Endothelial cell of umbilical vein (primary cell): ENCODE measurements at regions not wholly inside any gene's neighbourhood (a gene's known extent, or its start where the extent isn't known, plus 50 kb on each side); places are given as distances from the start of the nearest gene placed in this dataset.

ENCODE experiments used
- BruUV-seq: library from RNA; stranded (reverse); fragments of 400-500 nt; replicated peaks from 2 replicates; lab custom pipeline; 2021; lab: Mats Ljungman, UMichigan
- CTCF ChIA-PET: fragments of 300-600, 350-600 bp; sonication (Branson Sonifier 250); formaldehyde crosslinking; loops from one replicate; lab custom pipeline; 2021; ENCODE audit warnings: antibody characterized with exemption, inconsistent platforms; lab: Charles Lee
- POLR2A ChIA-PET: fragments of 300-600, 350-600 bp; sonication (Branson Sonifier 250); formaldehyde crosslinking; loops from one replicate; lab custom pipeline; 2021; ENCODE audit warnings: antibody characterized with exemption, inconsistent platforms; lab: Charles Lee
- DNase-seq: peaks from one replicate; pipeline ENCODE4 v3.0.0-alpha.2; 2011; ENCODE audit warnings: low read depth, low spot score
- FAIRE-seq: peaks from 2 replicates; lab custom pipeline; 2011; peaks lifted over from hg19 to GRCh38; lab: Jason Lieb, UNC
- H2AFZ ChIP-seq: 2 replicates; pipeline ENCODE4 v1.6.0; 2012; ENCODE audit warnings: low read depth, low read length, control low read depth, inconsistent platforms
- H3K27ac ChIP-seq: 2 replicates; pipeline ENCODE4 v1.5.1; 2011; ENCODE audit warnings: low read depth, mild to moderate bottlenecking, control low read depth, low read length, moderate library complexity; ENCODE audit not compliant: insufficient read depth
- H3K27me3 ChIP-seq, 2 experiments: 2 replicates each; pipeline versions ENCODE4 v1.6.0 to v1.6.1; 2011; ENCODE audit warnings: low read length in 2 of 2, mixed read lengths in 1 of 2; ENCODE audit not compliant: control insufficient read depth in 2 of 2, insufficient read depth in 2 of 2
- H3K36me3 ChIP-seq, 2 experiments: 2 replicates in 1 of 2; 3 replicates in 1 of 2; pipeline ENCODE4 v1.5.1; 2011; ENCODE audit warnings: low read length in 2 of 2, mild to moderate bottlenecking in 1 of 2, moderate library complexity in 1 of 2; ENCODE audit not compliant: control insufficient read depth in 2 of 2, insufficient read depth in 2 of 2; ENCODE audit errors: extremely low read depth in 1 of 2
- H3K4me1 ChIP-seq: 3 replicates; pipeline ENCODE4 v1.5.1; 2011; ENCODE audit warnings: mild to moderate bottlenecking, low read length; ENCODE audit not compliant: control insufficient read depth, insufficient read depth; ENCODE audit errors: extremely low read depth
- H3K4me2 ChIP-seq: 2 replicates; pipeline ENCODE4 v1.6.1; 2011; ENCODE audit warnings: low read length, control low read depth, mixed read lengths; ENCODE audit not compliant: insufficient read depth
- H3K4me3 ChIP-seq, 3 experiments: fragments of 200-600 bp in 1 of 3; sonication (generic), shearing (Covaris generic) in 1 of 3; replicated peaks in 1 of 3; 2 replicates each; pipeline ENCODE4 v1.5.1; 2011 to 2016; ENCODE audit warnings: control low read depth in 3 of 3, low read length in 3 of 3, mild to moderate bottlenecking in 2 of 3, inconsistent platforms in 1 of 3, low read depth in 1 of 3, moderate library complexity in 1 of 3; ENCODE audit not compliant: insufficient read depth in 1 of 3
- H3K79me2 ChIP-seq: 2 replicates; pipeline ENCODE4 v1.6.0; 2012; ENCODE audit warnings: low read length, inconsistent platforms; ENCODE audit not compliant: control insufficient read depth, insufficient read depth
- H3K9ac ChIP-seq: replicated peaks from 2 replicates; pipeline ENCODE3; 2011; ENCODE audit warnings: low read length, control low read depth; ENCODE audit not compliant: insufficient read depth; ENCODE audit errors: extremely low read depth
- H3K9me1 ChIP-seq: replicated peaks from 3 replicates; pipeline ENCODE4 v1.6.0; 2011; ENCODE audit warnings: mild to moderate bottlenecking, low read length; ENCODE audit not compliant: control insufficient read depth, insufficient read depth; ENCODE audit errors: extremely low read depth
- H3K9me3 ChIP-seq: replicated peaks from 2 replicates; pipeline ENCODE4 v1.5.1; 2012; ENCODE audit warnings: low read length, inconsistent platforms; ENCODE audit not compliant: control insufficient read depth, insufficient read depth
- H4K20me1 ChIP-seq: replicated peaks from 2 replicates; pipeline ENCODE3; 2011; ENCODE audit warnings: mild to moderate bottlenecking, low read length; ENCODE audit not compliant: control insufficient read depth, insufficient read depth; ENCODE audit errors: extremely low read depth
- EZH2 ChIP-seq: IDR thresholded peaks from 2 replicates; pipeline ENCODE4 v1.6.1; 2012; ENCODE audit warnings: borderline replicate concordance, low read depth, mild to moderate bottlenecking, moderate library complexity, low read length, inconsistent platforms; ENCODE audit not compliant: severe bottlenecking
- FOS ChIP-seq: IDR thresholded peaks from 2 replicates; pipeline ENCODE4 v1.6.1; 2011; ENCODE audit warnings: mild to moderate bottlenecking, low read length, moderate library complexity, borderline replicate concordance; ENCODE audit not compliant: insufficient read depth
- GATA2 ChIP-seq: IDR thresholded peaks from 2 replicates; pipeline ENCODE4 v1.7.0; 2011; ENCODE audit warnings: low read depth, mild to moderate bottlenecking, moderate library complexity, mixed read lengths, low read length; ENCODE audit not compliant: insufficient read length, insufficient read depth
- JUN ChIP-seq: IDR thresholded peaks from 2 replicates; pipeline ENCODE4 v1.6.1; 2011; ENCODE audit warnings: borderline replicate concordance, low read depth; ENCODE audit not compliant: insufficient read length, insufficient read depth
- MYC ChIP-seq: IDR thresholded peaks from one replicate; pipeline ENCODE4 v1.6.1; 2011; ENCODE audit warnings: mild to moderate bottlenecking, low read depth, low read length
- POLR2A ChIP-seq: IDR thresholded peaks from 2 replicates; pipeline ENCODE4 v1.6.1; 2012; ENCODE audit warnings: low read depth, mild to moderate bottlenecking, control low read depth, low read length
- POLR2AphosphoS5 ChIP-seq: IDR thresholded peaks from 2 replicates; pipeline ENCODE4 v1.6.1; 2012; ENCODE audit warnings: low read depth, mild to moderate bottlenecking, control low read depth, low read length, moderate library complexity; ENCODE audit not compliant: insufficient read depth
- dilution Hi-C: fragments of 300-500 bp; cut with MboI; formaldehyde crosslinking; loops from one replicate; pipeline ENCODE4 v1.15.0; 2019; ENCODE audit warnings: low sequenced_read_pairs; ENCODE audit not compliant: extremely low pct_ligation_motif_present
- intact Hi-C: fragments of 100-400 bp; cut with micrococcal nuclease; formaldehyde crosslinking; loops from one replicate; pipeline ENCODE4 v1.10.0; 2022
- TF ChIP-seq, protein P1 (sequence below): IDR thresholded peaks from 2 replicates; pipeline ENCODE4 v1.6.1; 2011; ENCODE audit not compliant: insufficient read depth, insufficient read length
- TF ChIP-seq, protein P2 (sequence below), 2 donors: IDR thresholded peaks; 1 replicate in 1 of 2; 2 replicates in 1 of 2; pipeline ENCODE4 v1.5.1; 2011; ENCODE audit warnings: low read length in 2 of 2, mild to moderate bottlenecking in 2 of 2, moderate library complexity in 2 of 2, control low read depth in 1 of 2, inconsistent platforms in 1 of 2, low read depth in 1 of 2; ENCODE audit not compliant: insufficient read depth in 1 of 2; ENCODE audit errors: extremely low read depth in 1 of 2

- BruUV-seq: no TSS peak
- TF ChIP-seq FOS: no peak
- no peak for TF ChIP-seq POLR2A
- TF ChIP-seq, protein P1, sequence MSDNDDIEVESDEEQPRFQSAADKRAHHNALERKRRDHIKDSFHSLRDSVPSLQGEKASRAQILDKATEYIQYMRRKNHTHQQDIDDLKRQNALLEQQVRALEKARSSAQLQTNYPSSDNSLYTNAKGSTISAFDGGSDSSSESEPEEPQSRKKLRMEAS: no peak
- TF ChIP-seq, protein P2, sequence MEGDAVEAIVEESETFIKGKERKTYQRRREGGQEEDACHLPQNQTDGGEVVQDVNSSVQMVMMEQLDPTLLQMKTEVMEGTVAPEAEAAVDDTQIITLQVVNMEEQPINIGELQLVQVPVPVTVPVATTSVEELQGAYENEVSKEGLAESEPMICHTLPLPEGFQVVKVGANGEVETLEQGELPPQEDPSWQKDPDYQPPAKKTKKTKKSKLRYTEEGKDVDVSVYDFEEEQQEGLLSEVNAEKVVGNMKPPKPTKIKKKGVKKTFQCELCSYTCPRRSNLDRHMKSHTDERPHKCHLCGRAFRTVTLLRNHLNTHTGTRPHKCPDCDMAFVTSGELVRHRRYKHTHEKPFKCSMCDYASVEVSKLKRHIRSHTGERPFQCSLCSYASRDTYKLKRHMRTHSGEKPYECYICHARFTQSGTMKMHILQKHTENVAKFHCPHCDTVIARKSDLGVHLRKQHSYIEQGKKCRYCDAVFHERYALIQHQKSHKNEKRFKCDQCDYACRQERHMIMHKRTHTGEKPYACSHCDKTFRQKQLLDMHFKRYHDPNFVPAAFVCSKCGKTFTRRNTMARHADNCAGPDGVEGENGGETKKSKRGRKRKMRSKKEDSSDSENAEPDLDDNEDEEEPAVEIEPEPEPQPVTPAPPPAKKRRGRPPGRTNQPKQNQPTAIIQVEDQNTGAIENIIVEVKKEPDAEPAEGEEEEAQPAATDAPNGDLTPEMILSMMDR (IDR thresholded peaks at IDR 0.05; ENCODE audit: extremely low read depth in 1 of 2, insufficient read depth in 1 of 2, low read depth in 1 of 2, low read length in 2 of 2): no peak
- TF ChIP-seq GATA2: no peak
- no peak for TF ChIP-seq EZH2
- TF ChIP-seq POLR2AphosphoS5: no peak
- no peak for TF ChIP-seq JUN
- TF ChIP-seq MYC: no peak
- no peak overlapping the region for H2AFZ ChIP-seq
Observed at GRCh38 chrX:39477762-39478120, 620.0 kb downstream of the BCOR start.

More at GRCh38 chrX:39477762-39478120, 620.0 kb downstream of the BCOR start:
- no peak overlapping the region for H3K4me2 ChIP-seq
- H3K27ac ChIP-seq: no peak overlapping the region
- H3K27me3 ChIP-seq: no peaks in the 10 kb centered on the region
- H3K4me1 ChIP-seq: no peaks in the 10 kb centered on the region
- FAIRE-seq (no peak), DNase-seq (peak; percentile 2)
- H3K36me3 ChIP-seq: no peaks in the 10 kb centered on the region
- H3K9ac ChIP-seq: no peak overlapping the region
- dilution Hi-C loops: no loop called here
- no peaks in the 10 kb centered on the region for H3K9me1 ChIP-seq
- intact Hi-C loops: no loop called here
- H3K4me3 ChIP-seq: no peak overlapping the region
- no peaks in the 10 kb centered on the region for H4K20me1 ChIP-seq
- H3K9me3 ChIP-seq: no peaks in the 10 kb centered on the region
- no peaks in the 10 kb centered on the region for H3K79me2 ChIP-seq
- ChIA-PET POLR2A (no interaction called here), CTCF (interaction anchor here (1.6 kb wide), 1 partner anchor 215 kb away, joined by 3 read pairs; no protein-coding TSS in a partner anchor)
